Loucy (cell line): ENCODE measurements at regions not wholly inside any gene's neighbourhood (a gene's known extent, or its start where the extent isn't known, plus 50 kb on each side); places are given as distances from the start of the nearest gene placed in this dataset.

Experiments
- CTCF ChIP-seq: fragments of 200-600 bp; sonication (generic); conservative IDR thresholded peaks from 2 replicates; pipeline ENCODE4 v1.5.1; 2014; ENCODE audit warnings: mild to moderate bottlenecking, antibody characterized with exemption, low read length
- EZH2phosphoT487 ChIP-seq: fragments of 200-600 bp; IDR thresholded peaks from 2 replicates; pipeline ENCODE4 v1.6.1; 2018; ENCODE audit warnings: antibody characterized with exemption, mild to moderate bottlenecking, moderate library complexity, borderline replicate concordance

DNA sequence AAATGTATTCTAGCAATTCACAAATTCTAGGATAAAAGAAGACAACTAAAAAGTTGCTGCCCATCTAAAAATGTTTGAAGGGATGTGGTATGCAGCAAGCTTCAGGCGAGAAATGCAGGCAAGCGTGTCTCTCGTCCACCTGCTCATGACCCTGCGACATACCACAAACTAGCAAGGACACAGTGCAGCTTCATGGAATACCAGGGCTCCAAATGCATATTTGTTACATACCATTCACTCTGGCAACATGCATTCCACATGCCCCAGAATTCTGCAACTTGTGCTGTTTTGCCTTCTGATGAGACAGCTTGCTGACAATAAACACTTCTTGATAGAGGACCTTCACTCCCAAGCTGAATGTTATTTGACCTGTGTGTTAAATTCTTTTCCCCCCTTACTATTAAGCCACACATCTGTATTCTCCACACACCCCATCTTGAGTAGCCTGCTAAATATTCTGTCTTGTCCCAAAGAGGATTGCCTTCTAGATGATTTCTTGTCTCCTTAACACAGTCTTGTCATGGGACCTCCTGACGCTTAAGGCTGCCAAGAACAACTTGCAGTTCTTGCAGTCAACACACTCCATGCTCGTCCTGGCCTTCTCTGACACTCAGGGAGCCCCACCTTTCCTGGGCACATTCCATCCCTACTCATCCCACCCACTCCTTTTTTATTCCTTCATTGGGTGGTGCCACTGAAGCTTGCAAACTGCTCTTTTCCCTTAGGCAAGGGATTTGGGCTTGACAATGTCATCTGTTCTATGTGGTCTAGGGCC is 340.5 kb downstream of the PIK3R1 start:
- TF ChIP-seq CTCF (no peak), EZH2phosphoT487 (no peak)
